Gastrocnemius medialis (tissue), 4 donors: ENCODE measurements at regions not wholly inside any gene's neighbourhood (a gene's known extent, or its start where the extent isn't known, plus 50 kb on each side); places are given as distances from the start of the nearest gene placed in this dataset.

ENCODE experiments used
- POLR2A ChIP-seq, 2 donors: fragments of 450-650 bp; IDR thresholded peaks; one replicate each; pipeline ENCODE4 v1.6.1; 2017; ENCODE audit warnings: antibody characterized with exemption in 2 of 2, mild to moderate bottlenecking in 2 of 2, moderate library complexity in 2 of 2
- TF ChIP-seq, protein P1 (sequence below), 5 experiments: fragments of 450-650 bp in 3 of 5; fragments of 200-600 bp in 2 of 5; sonication (generic) in 2 of 5; IDR thresholded peaks in 4 of 5; conservative IDR thresholded peaks in 1 of 5; 1 replicate in 4 of 5; 2 replicates in 1 of 5; pipeline ENCODE4 v1.5.1; 2016 to 2019; ENCODE audit warnings: antibody characterized with exemption in 5 of 5, mild to moderate bottlenecking in 3 of 5, moderate library complexity in 3 of 5

DNA sequence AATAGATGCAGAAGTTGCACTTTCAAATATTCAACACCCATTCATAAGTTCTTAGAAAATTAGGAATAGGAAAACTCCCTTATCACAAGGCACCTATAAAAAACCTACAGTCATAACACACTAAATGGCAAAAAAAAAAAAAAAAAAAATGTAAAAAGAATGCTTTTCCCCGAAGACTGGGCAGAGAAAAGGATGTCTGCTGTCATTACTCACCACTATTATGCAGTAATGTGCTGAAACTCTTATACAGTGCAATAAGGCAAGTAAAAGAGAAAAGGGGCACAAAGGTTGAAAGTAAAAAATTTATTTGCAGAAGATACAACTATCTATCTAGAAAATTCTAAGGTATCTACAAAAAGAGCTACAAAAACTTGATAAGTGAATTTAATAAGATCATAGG is 607.8 kb upstream of the ARID1B start:
- TF ChIP-seq, protein P1, sequence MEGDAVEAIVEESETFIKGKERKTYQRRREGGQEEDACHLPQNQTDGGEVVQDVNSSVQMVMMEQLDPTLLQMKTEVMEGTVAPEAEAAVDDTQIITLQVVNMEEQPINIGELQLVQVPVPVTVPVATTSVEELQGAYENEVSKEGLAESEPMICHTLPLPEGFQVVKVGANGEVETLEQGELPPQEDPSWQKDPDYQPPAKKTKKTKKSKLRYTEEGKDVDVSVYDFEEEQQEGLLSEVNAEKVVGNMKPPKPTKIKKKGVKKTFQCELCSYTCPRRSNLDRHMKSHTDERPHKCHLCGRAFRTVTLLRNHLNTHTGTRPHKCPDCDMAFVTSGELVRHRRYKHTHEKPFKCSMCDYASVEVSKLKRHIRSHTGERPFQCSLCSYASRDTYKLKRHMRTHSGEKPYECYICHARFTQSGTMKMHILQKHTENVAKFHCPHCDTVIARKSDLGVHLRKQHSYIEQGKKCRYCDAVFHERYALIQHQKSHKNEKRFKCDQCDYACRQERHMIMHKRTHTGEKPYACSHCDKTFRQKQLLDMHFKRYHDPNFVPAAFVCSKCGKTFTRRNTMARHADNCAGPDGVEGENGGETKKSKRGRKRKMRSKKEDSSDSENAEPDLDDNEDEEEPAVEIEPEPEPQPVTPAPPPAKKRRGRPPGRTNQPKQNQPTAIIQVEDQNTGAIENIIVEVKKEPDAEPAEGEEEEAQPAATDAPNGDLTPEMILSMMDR (IDR thresholded peaks at IDR 0.05 in 4 of 5, conservative IDR thresholded peaks at IDR 0.05 in 1 of 5) = no peak
- TF ChIP-seq POLR2A (IDR thresholded peaks at IDR 0.05) = no peak
